HEK293T (cell line): ENCODE measurements at regions not wholly inside any gene's neighbourhood (a gene's known extent, or its start where the extent isn't known, plus 50 kb on each side); places are given as distances from the start of the nearest gene placed in this dataset.
"Not testable (repeated sequence)": the region's sequence is repeated elsewhere in the genome, so short reads cannot be mapped to it uniquely, and the experiment has no call there.

Experiments
- CTCF ChIA-PET: fragments of 350-600 bp; formaldehyde crosslinking; extraction: SDS; loops from one replicate; lab custom pipeline; 2021; ENCODE audit warnings: antibody characterized with exemption, inconsistent platforms; lab: Yijun Ruan, JAX
- POLR2A ChIA-PET: fragments of 350-600 bp; formaldehyde crosslinking; extraction: SDS; loops from one replicate; lab custom pipeline; 2020; ENCODE audit warnings: antibody characterized with exemption, inconsistent platforms; lab: Yijun Ruan, JAX
- DNase-seq: peaks from one replicate; pipeline ENCODE4 v3.0.0; 2012; ENCODE audit warnings: mixed read lengths; ENCODE audit errors: extremely low spot score
- ARNT ChIP-seq: fragments of 450-650 bp; IDR thresholded peaks from 2 replicates; pipeline ENCODE4 v1.6.1; 2017; ENCODE audit warnings: mild to moderate bottlenecking
- BHLHE40 ChIP-seq: fragments of 450-650 bp; IDR thresholded peaks from 2 replicates; pipeline ENCODE4 v1.6.1; 2016; ENCODE audit warnings: mild to moderate bottlenecking, moderate library complexity, borderline replicate concordance
- CTBP1 ChIP-seq: fragments of 450-650 bp; IDR thresholded peaks from 2 replicates; pipeline ENCODE4 v1.6.1; 2016; ENCODE audit warnings: borderline replicate concordance
- ELF4 ChIP-seq: fragments of 450-650 bp; IDR thresholded peaks from 2 replicates; pipeline ENCODE4 v1.6.1; 2017; ENCODE audit warnings: antibody characterized with exemption
- FOXA1 ChIP-seq: fragments of 450-650 bp; IDR thresholded peaks from 2 replicates; pipeline ENCODE4 v1.6.1; 2016; ENCODE audit warnings: mild to moderate bottlenecking
- FOXK2 ChIP-seq: fragments of 450-650 bp; IDR thresholded peaks from 2 replicates; pipeline ENCODE4 v1.6.1; 2016; ENCODE audit warnings: mild to moderate bottlenecking
- FOXM1 ChIP-seq: fragments of 450-650 bp; IDR thresholded peaks from 2 replicates; pipeline ENCODE4 v1.6.1; 2017; ENCODE audit warnings: mild to moderate bottlenecking, borderline replicate concordance
- HDGF ChIP-seq: fragments of 450-650 bp; IDR thresholded peaks from 2 replicates; pipeline ENCODE4 v1.6.1; 2017; ENCODE audit warnings: antibody characterized with exemption, borderline replicate concordance
- L3MBTL2 ChIP-seq: fragments of 450-650 bp; conservative IDR thresholded peaks from 2 replicates; pipeline ENCODE4 v1.6.1; 2016; ENCODE audit warnings: mild to moderate bottlenecking
- LEF1 ChIP-seq: fragments of 450-650 bp; IDR thresholded peaks from 2 replicates; pipeline ENCODE4 v1.6.1; 2017; ENCODE audit warnings: mild to moderate bottlenecking, borderline replicate concordance
- NFRKB ChIP-seq: fragments of 450-650 bp; IDR thresholded peaks from 2 replicates; pipeline ENCODE4 v1.6.1; 2016; ENCODE audit warnings: mild to moderate bottlenecking, moderate library complexity
- PKNOX1 ChIP-seq: fragments of 450-650 bp; IDR thresholded peaks from 2 replicates; pipeline ENCODE4 v1.6.1; 2016
- SP1 ChIP-seq: fragments of 450-650 bp; IDR thresholded peaks from 2 replicates; pipeline ENCODE4 v1.6.1; 2017
- SUZ12 ChIP-seq: fragments of 450-650 bp; IDR thresholded peaks from 2 replicates; pipeline ENCODE4 v1.6.1; 2016; ENCODE audit warnings: mild to moderate bottlenecking
- TARDBP ChIP-seq: fragments of 450-650 bp; IDR thresholded peaks from 2 replicates; pipeline ENCODE4 v1.6.1; 2016
- ZNF384 ChIP-seq: fragments of 450-650 bp; IDR thresholded peaks from 2 replicates; pipeline ENCODE4 v1.6.1; 2016

- POLR2A ChIA-PET, result no interaction called here
- CTCF ChIA-PET, result no interaction called here
- DNase-seq, result no peak
- no peak for TF ChIP-seq TARDBP
- TF ChIP-seq NFRKB, result no peak
- no peak for TF ChIP-seq ARNT
- TF ChIP-seq BHLHE40, result no peak
- no peak for TF ChIP-seq FOXM1
- TF ChIP-seq CTBP1, result no peak
- TF ChIP-seq SUZ12, result no peak
- TF ChIP-seq L3MBTL2, result no peak
- TF ChIP-seq ZNF384, result no peak
- no peak for TF ChIP-seq PKNOX1
- no peak for TF ChIP-seq SP1
- no peak for TF ChIP-seq LEF1
- TF ChIP-seq FOXA1, result no peak
- TF ChIP-seq FOXK2, result no peak
- TF ChIP-seq ELF4, result no peak
- TF ChIP-seq HDGF, result no peak
Observed at GRCh38 chr11:104781719-104782376, 116.4 kb downstream of the CASP12 start.

- ChIA-PET CTCF (no interaction called here), POLR2A (no interaction called here)
- no peak for TF ChIP-seq SUZ12
- TF ChIP-seq ELF4, result no peak
- TF ChIP-seq ARNT, result no peak
- no peak for TF ChIP-seq TARDBP
- no peak for TF ChIP-seq BHLHE40
- no peak for TF ChIP-seq FOXK2
- no peak for TF ChIP-seq ZNF384
- no peak for TF ChIP-seq NFRKB
- TF ChIP-seq CTBP1, result no peak
- no peak for TF ChIP-seq LEF1
- no peak for TF ChIP-seq L3MBTL2
- no peak for TF ChIP-seq FOXA1
- no peak for TF ChIP-seq PKNOX1
- DNase-seq, result no peak
Observed at GRCh38 chr11:104781037-104781436, 117.2 kb downstream of the CASP12 start.

GRCh38 chr11:104776501-104777170 lies 121.6 kb downstream of the CASP12 start:
- TF ChIP-seq CTBP1 (no peak), ELF4 (no peak), HDGF (no peak), FOXK2 (no peak), ARNT (no peak), PKNOX1 (no peak), TARDBP (no peak), SUZ12 (no peak), SP1 (no peak), ZNF384 (no peak), BHLHE40 (no peak), L3MBTL2 (no peak), FOXM1 (no peak), LEF1 (no peak), FOXA1 (no peak)
- CTCF ChIA-PET, result no interaction called here
- POLR2A ChIA-PET, result no interaction called here
- DNase-seq, result no peak

GRCh38 chr11:104774578-104774977 lies 123.7 kb downstream of the CASP12 start:
- ChIA-PET POLR2A (no interaction called here), CTCF (no interaction called here)
- no peak for TF ChIP-seq ARNT
- TF ChIP-seq PKNOX1, result no peak
- TF ChIP-seq TARDBP, result no peak
- TF ChIP-seq ELF4, result no peak
- no peak for TF ChIP-seq HDGF
- no peak for TF ChIP-seq FOXM1
- TF ChIP-seq NFRKB, result no peak
- no peak for TF ChIP-seq FOXA1
- TF ChIP-seq FOXK2, result no peak
- TF ChIP-seq SP1, result no peak
- TF ChIP-seq SUZ12, result no peak
- no peak for TF ChIP-seq BHLHE40
- TF ChIP-seq CTBP1, result no peak
- DNase-seq, result no peak

GRCh38 chr11:104772806-104773241 lies 125.4 kb downstream of the CASP12 start:
- POLR2A ChIA-PET, result no interaction called here
- DNase-seq, result no peak
- TF ChIP-seq FOXA1 (no peak), ZNF384 (no peak), LEF1 (no peak), ARNT (no peak), FOXK2 (no peak), ELF4 (no peak)
- CTCF ChIA-PET, result no interaction called here

GRCh38 chr11:104771763-104772162 lies 126.5 kb downstream of the CASP12 start:
- ChIA-PET CTCF (no interaction called here), POLR2A (no interaction called here)
- TF ChIP-seq NFRKB, result no peak
- TF ChIP-seq SUZ12, result no peak
- no peak for TF ChIP-seq LEF1
- no peak for TF ChIP-seq FOXM1
- no peak for TF ChIP-seq CTBP1
- no peak for TF ChIP-seq ZNF384
- TF ChIP-seq FOXA1, result no peak
- DNase-seq, result no peak

GRCh38 chr11:104771046-104771445 lies 127.2 kb downstream of the CASP12 start:
- DNase-seq, POLR2A ChIA-PET, CTCF ChIA-PET: not testable (repeated sequence)
